HEK293 (cell line): ENCODE measurements at regions not wholly inside any gene's neighbourhood (a gene's known extent, or its start where the extent isn't known, plus 50 kb on each side); places are given as distances from the start of the nearest gene placed in this dataset.

Experiments used
- KLF16 ChIP-seq: fragments of 450-650 bp; formaldehyde crosslinking; IDR thresholded peaks from 2 replicates; pipeline ENCODE4 v1.5.1; 2017; ENCODE audit warnings: missing biosample characterization, missing genetic modification characterization
- PRDM2 ChIP-seq: fragments of 450-650 bp; formaldehyde crosslinking; IDR thresholded peaks from 2 replicates; pipeline ENCODE4 v1.5.1; 2016; ENCODE audit warnings: missing biosample characterization, missing genetic modification characterization, borderline replicate concordance
- PRDM4 ChIP-seq: fragments of 450-650 bp; formaldehyde crosslinking; IDR thresholded peaks from 2 replicates; pipeline ENCODE4 v1.5.1; 2017; ENCODE audit warnings: missing biosample characterization, missing genetic modification characterization
- SETDB1 ChIP-seq: IDR thresholded peaks from one replicate; pipeline ENCODE4 v1.6.1; 2017; ENCODE audit warnings: mild to moderate bottlenecking, low read length, moderate library complexity, mixed read lengths; ENCODE audit not compliant: insufficient read length
- ZBTB8A ChIP-seq: fragments of 450-650 bp; formaldehyde crosslinking; IDR thresholded peaks from 2 replicates; pipeline ENCODE4 v1.5.1; 2016; ENCODE audit warnings: missing biosample characterization, missing genetic modification characterization
- ZNF138 ChIP-seq: fragments of 450-650 bp; formaldehyde crosslinking; IDR thresholded peaks from 2 replicates; pipeline ENCODE4 v1.5.1; 2016; ENCODE audit warnings: missing biosample characterization, missing genetic modification characterization, borderline replicate concordance
- ZNF18 ChIP-seq: fragments of 450-650 bp; formaldehyde crosslinking; IDR thresholded peaks from 2 replicates; pipeline ENCODE4 v1.5.1; 2016; ENCODE audit warnings: missing biosample characterization, missing genetic modification characterization
- ZNF324 ChIP-seq: fragments of 450-650 bp; formaldehyde crosslinking; IDR thresholded peaks from 2 replicates; pipeline ENCODE4 v1.5.1; 2016; ENCODE audit warnings: missing biosample characterization, missing genetic modification characterization
- ZNF624 ChIP-seq: fragments of 450-650 bp; formaldehyde crosslinking; IDR thresholded peaks from 2 replicates; pipeline ENCODE4 v1.5.1; 2017; ENCODE audit warnings: missing biosample characterization, missing genetic modification characterization
- ZNF701 ChIP-seq: fragments of 450-650 bp; formaldehyde crosslinking; IDR thresholded peaks from 2 replicates; pipeline ENCODE4 v1.5.1; 2016; ENCODE audit warnings: missing biosample characterization, missing genetic modification characterization
- TF ChIP-seq, protein P1 (sequence below): fragments of 450-650 bp; formaldehyde crosslinking; IDR thresholded peaks from 2 replicates; pipeline ENCODE4 v1.5.1; 2016; ENCODE audit warnings: missing biosample characterization, missing genetic modification characterization
- TF ChIP-seq, protein P2 (sequence below): fragments of 450-650 bp; formaldehyde crosslinking; IDR thresholded peaks from 2 replicates; pipeline ENCODE4 v1.5.1; 2016; ENCODE audit warnings: missing biosample characterization, missing genetic modification characterization
- TF ChIP-seq, protein P3 (sequence below): fragments of 450-650 bp; formaldehyde crosslinking; IDR thresholded peaks from 2 replicates; pipeline ENCODE4 v1.5.1; 2016; ENCODE audit warnings: missing biosample characterization, missing genetic modification characterization

GRCh38 chr15:93458597-93458996, 369.6 kb upstream of the RGMA start:
- no peak for TF ChIP-seq KLF16 (tag by site-specific recombination)
- TF ChIP-seq, protein P1, sequence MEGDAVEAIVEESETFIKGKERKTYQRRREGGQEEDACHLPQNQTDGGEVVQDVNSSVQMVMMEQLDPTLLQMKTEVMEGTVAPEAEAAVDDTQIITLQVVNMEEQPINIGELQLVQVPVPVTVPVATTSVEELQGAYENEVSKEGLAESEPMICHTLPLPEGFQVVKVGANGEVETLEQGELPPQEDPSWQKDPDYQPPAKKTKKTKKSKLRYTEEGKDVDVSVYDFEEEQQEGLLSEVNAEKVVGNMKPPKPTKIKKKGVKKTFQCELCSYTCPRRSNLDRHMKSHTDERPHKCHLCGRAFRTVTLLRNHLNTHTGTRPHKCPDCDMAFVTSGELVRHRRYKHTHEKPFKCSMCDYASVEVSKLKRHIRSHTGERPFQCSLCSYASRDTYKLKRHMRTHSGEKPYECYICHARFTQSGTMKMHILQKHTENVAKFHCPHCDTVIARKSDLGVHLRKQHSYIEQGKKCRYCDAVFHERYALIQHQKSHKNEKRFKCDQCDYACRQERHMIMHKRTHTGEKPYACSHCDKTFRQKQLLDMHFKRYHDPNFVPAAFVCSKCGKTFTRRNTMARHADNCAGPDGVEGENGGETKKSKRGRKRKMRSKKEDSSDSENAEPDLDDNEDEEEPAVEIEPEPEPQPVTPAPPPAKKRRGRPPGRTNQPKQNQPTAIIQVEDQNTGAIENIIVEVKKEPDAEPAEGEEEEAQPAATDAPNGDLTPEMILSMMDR (tag by site-specific recombination) = no peak
- TF ChIP-seq SETDB1 = no peak
- TF ChIP-seq PRDM4 (tag by site-specific recombination) = no peak
- no peak for TF ChIP-seq ZNF701
- TF ChIP-seq ZBTB8A (tag by site-specific recombination) = no peak
- TF ChIP-seq ZNF138 (tag by site-specific recombination) = no peak
- TF ChIP-seq, protein P2, sequence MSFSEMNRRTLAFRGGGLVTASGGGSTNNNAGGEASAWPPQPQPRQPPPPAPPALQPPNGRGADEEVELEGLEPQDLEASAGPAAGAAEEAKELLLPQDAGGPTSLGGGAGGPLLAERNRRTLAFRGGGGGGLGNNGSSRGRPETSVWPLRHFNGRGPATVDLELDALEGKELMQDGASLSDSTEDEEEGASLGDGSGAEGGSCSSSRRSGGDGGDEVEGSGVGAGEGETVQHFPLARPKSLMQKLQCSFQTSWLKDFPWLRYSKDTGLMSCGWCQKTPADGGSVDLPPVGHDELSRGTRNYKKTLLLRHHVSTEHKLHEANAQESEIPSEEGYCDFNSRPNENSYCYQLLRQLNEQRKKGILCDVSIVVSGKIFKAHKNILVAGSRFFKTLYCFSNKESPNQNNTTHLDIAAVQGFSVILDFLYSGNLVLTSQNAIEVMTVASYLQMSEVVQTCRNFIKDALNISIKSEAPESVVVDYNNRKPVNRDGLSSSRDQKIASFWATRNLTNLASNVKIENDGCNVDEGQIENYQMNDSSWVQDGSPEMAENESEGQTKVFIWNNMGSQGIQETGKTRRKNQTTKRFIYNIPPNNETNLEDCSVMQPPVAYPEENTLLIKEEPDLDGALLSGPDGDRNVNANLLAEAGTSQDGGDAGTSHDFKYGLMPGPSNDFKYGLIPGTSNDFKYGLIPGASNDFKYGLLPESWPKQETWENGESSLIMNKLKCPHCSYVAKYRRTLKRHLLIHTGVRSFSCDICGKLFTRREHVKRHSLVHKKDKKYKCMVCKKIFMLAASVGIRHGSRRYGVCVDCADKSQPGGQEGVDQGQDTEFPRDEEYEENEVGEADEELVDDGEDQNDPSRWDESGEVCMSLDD (tag by site-specific recombination) = no peak
- TF ChIP-seq ZNF624 (tag by site-specific recombination) = no peak
- no peak for TF ChIP-seq PRDM2
- no peak for TF ChIP-seq ZNF324 (tag by site-specific recombination)
- TF ChIP-seq, protein P3, sequence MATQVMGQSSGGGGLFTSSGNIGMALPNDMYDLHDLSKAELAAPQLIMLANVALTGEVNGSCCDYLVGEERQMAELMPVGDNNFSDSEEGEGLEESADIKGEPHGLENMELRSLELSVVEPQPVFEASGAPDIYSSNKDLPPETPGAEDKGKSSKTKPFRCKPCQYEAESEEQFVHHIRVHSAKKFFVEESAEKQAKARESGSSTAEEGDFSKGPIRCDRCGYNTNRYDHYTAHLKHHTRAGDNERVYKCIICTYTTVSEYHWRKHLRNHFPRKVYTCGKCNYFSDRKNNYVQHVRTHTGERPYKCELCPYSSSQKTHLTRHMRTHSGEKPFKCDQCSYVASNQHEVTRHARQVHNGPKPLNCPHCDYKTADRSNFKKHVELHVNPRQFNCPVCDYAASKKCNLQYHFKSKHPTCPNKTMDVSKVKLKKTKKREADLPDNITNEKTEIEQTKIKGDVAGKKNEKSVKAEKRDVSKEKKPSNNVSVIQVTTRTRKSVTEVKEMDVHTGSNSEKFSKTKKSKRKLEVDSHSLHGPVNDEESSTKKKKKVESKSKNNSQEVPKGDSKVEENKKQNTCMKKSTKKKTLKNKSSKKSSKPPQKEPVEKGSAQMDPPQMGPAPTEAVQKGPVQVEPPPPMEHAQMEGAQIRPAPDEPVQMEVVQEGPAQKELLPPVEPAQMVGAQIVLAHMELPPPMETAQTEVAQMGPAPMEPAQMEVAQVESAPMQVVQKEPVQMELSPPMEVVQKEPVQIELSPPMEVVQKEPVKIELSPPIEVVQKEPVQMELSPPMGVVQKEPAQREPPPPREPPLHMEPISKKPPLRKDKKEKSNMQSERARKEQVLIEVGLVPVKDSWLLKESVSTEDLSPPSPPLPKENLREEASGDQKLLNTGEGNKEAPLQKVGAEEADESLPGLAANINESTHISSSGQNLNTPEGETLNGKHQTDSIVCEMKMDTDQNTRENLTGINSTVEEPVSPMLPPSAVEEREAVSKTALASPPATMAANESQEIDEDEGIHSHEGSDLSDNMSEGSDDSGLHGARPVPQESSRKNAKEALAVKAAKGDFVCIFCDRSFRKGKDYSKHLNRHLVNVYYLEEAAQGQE (tag by site-specific recombination) = no peak
- no peak for TF ChIP-seq ZNF18 (tag by site-specific recombination)
